Kidney (tissue), 13 donors: ENCODE measurements at regions not wholly inside any gene's neighbourhood (a gene's known extent, or its start where the extent isn't known, plus 50 kb on each side); places are given as distances from the start of the nearest gene placed in this dataset.
A peak's percentile ranks its signal among the peaks of the same experiment; 100 is the strongest.

Experiments used
- DNase-seq, 5 donors: peaks; one replicate each; pipeline ENCODE4 v3.0.0-alpha.2; 2013 to 2020
- FAIRE-seq: peaks from 2 replicates; lab custom pipeline; 2012; peaks lifted over from hg19 to GRCh38; lab: Jason Lieb, UNC
- H3K27ac ChIP-seq, 2 donors: one replicate each; pipeline ENCODE4 v1.7.0; 2013; ENCODE audit warnings: low read depth in 2 of 2, low read length in 2 of 2, inconsistent platforms in 1 of 2
- H3K27me3 ChIP-seq: one replicate; pipeline ENCODE4 v1.7.1; 2013; ENCODE audit warnings: low read length, inconsistent platforms; ENCODE audit not compliant: control insufficient read depth, insufficient read depth
- H3K36me3 ChIP-seq, 3 donors: one replicate each; pipeline versions ENCODE4 v1.7.0 to v1.7.1; 2013; ENCODE audit warnings: low read length in 3 of 3, control low read depth in 1 of 3, inconsistent platforms in 1 of 3; ENCODE audit not compliant: insufficient read depth in 3 of 3, control insufficient read depth in 2 of 3
- H3K4me1 ChIP-seq, 3 donors: one replicate each; pipeline versions ENCODE4 v1.7.0 to v1.7.1; 2013; ENCODE audit warnings: low read length in 3 of 3, inconsistent platforms in 1 of 3, low read depth in 1 of 3; ENCODE audit not compliant: control insufficient read depth in 2 of 3, insufficient read depth in 2 of 3
- H3K4me3 ChIP-seq, 3 donors: one replicate each; pipeline versions ENCODE4 v1.7.0 to v1.8.1; 2013; ENCODE audit warnings: low read length in 3 of 3, control low read depth in 1 of 3, inconsistent platforms in 1 of 3
- H3K9ac ChIP-seq, 3 donors: one replicate each; pipeline versions ENCODE4 v1.7.0 to v1.7.1; 2013; ENCODE audit warnings: low read length in 3 of 3, control low read depth in 1 of 3, inconsistent platforms in 1 of 3
- H3K9me3 ChIP-seq, 3 donors: one replicate each; pipeline versions ENCODE4 v1.7.0 to v1.7.1; 2013; ENCODE audit warnings: low read length in 3 of 3, control low read depth in 1 of 3, inconsistent platforms in 1 of 3; ENCODE audit not compliant: control insufficient read depth in 2 of 3, insufficient read depth in 1 of 3
- CTCF ChIP-seq: IDR thresholded peaks from 3 replicates; pipeline ENCODE4 v1.5.1; 2012; ENCODE audit warnings: mild to moderate bottlenecking, moderate library complexity, borderline replicate concordance; ENCODE audit not compliant: insufficient read depth; ENCODE audit errors: extremely low read depth
- intact Hi-C: fragments of 100-400 bp; cut with DNase I; formaldehyde crosslinking; loops from one replicate; pipeline ENCODE4 v1.11.1; 2022
- donor health status: control.
- donor health status: control.
- donor health status: control.
- donor health status: control.
- donor health status: control.
- donor health status: DM: yes; HTN: yes; CAD: no.
- donor health status: Normal renal cell carcinoma (clear cell type).

- intact Hi-C loops: no loop called here
- H3K9me3 ChIP-seq: no peaks in the 10 kb centered on the region
- H3K4me3 ChIP-seq: no peak overlapping the region
- DNase-seq: no peak
- no peaks in the 10 kb centered on the region for H3K4me1 ChIP-seq
- FAIRE-seq: no peak
- H3K36me3 ChIP-seq: no peaks in the 10 kb centered on the region
- H3K27me3 ChIP-seq: no peaks in the 10 kb centered on the region
- TF ChIP-seq CTCF: no peak
- H3K9ac ChIP-seq: no peak overlapping the region
- H3K27ac ChIP-seq: no peak overlapping the region
These were observed 224.9 kb downstream of the FGF9 start for GRCh38 chr13:21895779-21896178.

GRCh38 chr13:21897161-21897560 is 226.3 kb downstream of the FGF9 start:
- H3K4me3 ChIP-seq: no peak overlapping the region
- no peaks in the 10 kb centered on the region for H3K9me3 ChIP-seq
- intact Hi-C loops: no loop called here
- no peak for FAIRE-seq
- H3K4me1 ChIP-seq: peaks cover 0 to 1% (median 0%) of the 10 kb centered on the region in 3 donors
- no peak for TF ChIP-seq CTCF
- no peaks in the 10 kb centered on the region for H3K27me3 ChIP-seq
- H3K36me3 ChIP-seq: no peaks in the 10 kb centered on the region
- no peak for DNase-seq
- H3K9ac ChIP-seq: no peak overlapping the region
- no peak overlapping the region for H3K27ac ChIP-seq

- Histone ChIP-seq H3K4me3 (no peak overlapping the region), H3K27ac (no peak overlapping the region), H3K9me3 (no peaks in the 10 kb centered on the region), H3K27me3 (no peaks in the 10 kb centered on the region), H3K4me1 (peaks cover 0 to 2% (median 0%) of the 10 kb centered on the region in 3 donors), H3K9ac (no peak overlapping the region), H3K36me3 (no peaks in the 10 kb centered on the region)
- no peak for FAIRE-seq
- peak in 3 of 5 donors; percentile 21 to 26 (median 25) for DNase-seq
- intact Hi-C loops: no loop called here
- TF ChIP-seq CTCF: no peak
These were observed 227.6 kb downstream of the FGF9 start for GRCh38 chr13:21898459-21898858.

GRCh38 chr13:21898945-21899344 is 228.1 kb downstream of the FGF9 start:
- Histone ChIP-seq H3K36me3 (no peaks in the 10 kb centered on the region), H3K9me3 (no peaks in the 10 kb centered on the region), H3K27me3 (no peaks in the 10 kb centered on the region), H3K4me3 (no peak overlapping the region), H3K4me1 (peaks cover 0 to 2% (median 0%) of the 10 kb centered on the region in 3 donors), H3K27ac (no peak overlapping the region), H3K9ac (no peak overlapping the region)
- DNase-seq (no peak), FAIRE-seq (no peak)
- TF ChIP-seq CTCF: no peak
- intact Hi-C loops: no loop called here
